ENCODE measurements at regions not wholly inside any gene's neighbourhood (a gene's known extent, or its start where the extent isn't known, plus 50 kb on each side); places are given as distances from the start of the nearest gene placed in this dataset.

DNA sequence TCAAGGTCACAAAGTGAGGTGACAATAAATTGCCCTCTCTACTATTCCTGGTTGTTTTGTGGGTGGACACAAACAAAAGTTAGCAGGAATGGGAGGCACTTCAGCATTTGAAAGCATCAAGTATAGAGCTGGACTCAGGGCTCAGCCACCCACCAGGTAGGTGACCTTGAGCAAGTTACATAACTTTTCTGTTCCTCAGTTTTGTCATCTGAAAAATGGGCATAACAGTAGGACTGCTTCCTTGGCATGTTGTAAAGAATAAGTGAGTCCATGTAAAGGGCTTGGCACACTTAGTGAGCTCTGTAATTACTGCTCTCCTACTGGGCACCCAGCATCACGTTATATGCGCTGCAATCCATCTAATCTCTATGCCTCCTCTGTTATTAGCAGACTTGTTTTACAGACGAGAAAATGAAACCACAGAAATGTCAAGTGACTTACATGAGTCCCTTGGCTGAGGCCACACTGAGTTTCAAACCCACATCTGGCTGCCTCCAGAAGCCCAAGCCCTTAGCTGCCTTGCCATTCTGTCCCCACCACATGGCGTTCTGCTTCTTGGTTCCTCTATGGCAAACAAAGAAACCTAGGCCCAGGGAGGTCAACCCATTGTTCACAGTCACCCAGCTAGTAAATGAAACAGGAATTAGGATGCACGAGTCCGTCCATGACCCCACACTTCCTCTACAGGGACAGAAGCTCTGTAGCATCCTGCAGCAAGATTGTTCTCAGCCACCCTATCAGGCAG is 63.2 kb upstream of the SLC24A4 start:
- Histone ChIP-seq H2AFZ (ENCODE audit: low read depth, low read length) (no peak overlapping the region), H3K36me3 (ENCODE audit: insufficient read depth, low read length) (no peaks in the 10 kb centered on the region), H3K4me3 (ENCODE audit: low read depth in 1 of 2, low read length in 2 of 2) (no peak overlapping the region), H3K9ac (ENCODE audit: low read depth, low read length) (no peak overlapping the region), H3K4me1 (ENCODE audit: insufficient read depth, low read length) (no peaks in the 10 kb centered on the region), H3K27ac (ENCODE audit: low read length) (no peak overlapping the region), H4K20me1 (ENCODE audit: insufficient read depth, low read length) (no peaks in the 10 kb centered on the region), H3K4me2 (ENCODE audit: insufficient read depth, low read length) (no peak overlapping the region), H3K9me3 (ENCODE audit: insufficient read depth, low read length, severe bottlenecking) (no peaks in the 10 kb centered on the region), H3K79me2 (ENCODE audit: insufficient read depth, low read length) (no peaks in the 10 kb centered on the region), H3K27me3 (ENCODE audit: insufficient read depth, low read length, poor library complexity) (peaks cover 4% of the 10 kb centered on the region)
- ATAC-seq (ENCODE audit: insufficient read depth, low read depth), result no peak
- DNase-seq, result no peak
- no peak for TF ChIP-seq EZH2 (IDR thresholded peaks at IDR 0.05; ENCODE audit: borderline replicate concordance, low read depth, low read length, severe bottlenecking)
- TF ChIP-seq, protein P1, sequence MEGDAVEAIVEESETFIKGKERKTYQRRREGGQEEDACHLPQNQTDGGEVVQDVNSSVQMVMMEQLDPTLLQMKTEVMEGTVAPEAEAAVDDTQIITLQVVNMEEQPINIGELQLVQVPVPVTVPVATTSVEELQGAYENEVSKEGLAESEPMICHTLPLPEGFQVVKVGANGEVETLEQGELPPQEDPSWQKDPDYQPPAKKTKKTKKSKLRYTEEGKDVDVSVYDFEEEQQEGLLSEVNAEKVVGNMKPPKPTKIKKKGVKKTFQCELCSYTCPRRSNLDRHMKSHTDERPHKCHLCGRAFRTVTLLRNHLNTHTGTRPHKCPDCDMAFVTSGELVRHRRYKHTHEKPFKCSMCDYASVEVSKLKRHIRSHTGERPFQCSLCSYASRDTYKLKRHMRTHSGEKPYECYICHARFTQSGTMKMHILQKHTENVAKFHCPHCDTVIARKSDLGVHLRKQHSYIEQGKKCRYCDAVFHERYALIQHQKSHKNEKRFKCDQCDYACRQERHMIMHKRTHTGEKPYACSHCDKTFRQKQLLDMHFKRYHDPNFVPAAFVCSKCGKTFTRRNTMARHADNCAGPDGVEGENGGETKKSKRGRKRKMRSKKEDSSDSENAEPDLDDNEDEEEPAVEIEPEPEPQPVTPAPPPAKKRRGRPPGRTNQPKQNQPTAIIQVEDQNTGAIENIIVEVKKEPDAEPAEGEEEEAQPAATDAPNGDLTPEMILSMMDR (IDR thresholded peaks at IDR 0.05; ENCODE audit: borderline replicate concordance, extremely low read depth, low read length, poor library complexity, severe bottlenecking), result no peak

DNA sequence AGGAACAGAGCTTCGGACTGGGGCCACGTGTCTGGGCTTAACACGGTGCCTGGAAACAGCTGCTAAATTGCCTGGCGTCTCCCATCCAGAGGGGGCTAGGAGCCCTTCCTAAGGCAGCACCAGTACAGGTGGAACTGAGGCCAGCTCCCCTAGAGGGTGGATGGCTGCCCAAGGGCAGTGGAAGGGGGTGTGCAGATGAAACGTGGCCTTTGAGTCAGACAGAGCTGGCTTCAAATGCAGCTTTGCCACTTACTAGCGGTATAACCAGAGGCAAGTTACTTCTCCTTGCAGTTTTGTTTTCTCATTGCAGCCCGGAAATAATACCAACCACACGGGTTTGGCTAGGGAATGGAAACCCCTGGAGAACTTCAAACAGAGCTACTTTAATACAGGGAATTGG is 59.3 kb upstream of the SLC24A4 start:
- Histone ChIP-seq H3K27me3 (ENCODE audit: insufficient read depth, low read length, poor library complexity) (peaks cover 4% of the 10 kb centered on the region), H3K79me2 (ENCODE audit: insufficient read depth, low read length) (no peaks in the 10 kb centered on the region), H3K36me3 (ENCODE audit: insufficient read depth, low read length) (no peaks in the 10 kb centered on the region), H3K27ac (ENCODE audit: low read length) (no peak overlapping the region), H3K9me3 (ENCODE audit: insufficient read depth, low read length, severe bottlenecking) (no peaks in the 10 kb centered on the region), H2AFZ (ENCODE audit: low read depth, low read length) (no peak overlapping the region), H4K20me1 (ENCODE audit: insufficient read depth, low read length) (no peaks in the 10 kb centered on the region), H3K4me2 (ENCODE audit: insufficient read depth, low read length) (no peak overlapping the region), H3K4me1 (ENCODE audit: insufficient read depth, low read length) (no peaks in the 10 kb centered on the region), H3K9ac (ENCODE audit: low read depth, low read length) (no peak overlapping the region), H3K4me3 (ENCODE audit: low read depth in 1 of 2, low read length in 2 of 2) (no peak overlapping the region)
- DNase-seq, result no peak
- no peak for ATAC-seq (ENCODE audit: insufficient read depth, low read depth)
- TF ChIP-seq, protein P1 (IDR thresholded peaks at IDR 0.05; ENCODE audit: borderline replicate concordance, extremely low read depth, low read length, poor library complexity, severe bottlenecking), result no peak
- no peak for TF ChIP-seq EZH2 (IDR thresholded peaks at IDR 0.05; ENCODE audit: borderline replicate concordance, low read depth, low read length, severe bottlenecking)

DNA sequence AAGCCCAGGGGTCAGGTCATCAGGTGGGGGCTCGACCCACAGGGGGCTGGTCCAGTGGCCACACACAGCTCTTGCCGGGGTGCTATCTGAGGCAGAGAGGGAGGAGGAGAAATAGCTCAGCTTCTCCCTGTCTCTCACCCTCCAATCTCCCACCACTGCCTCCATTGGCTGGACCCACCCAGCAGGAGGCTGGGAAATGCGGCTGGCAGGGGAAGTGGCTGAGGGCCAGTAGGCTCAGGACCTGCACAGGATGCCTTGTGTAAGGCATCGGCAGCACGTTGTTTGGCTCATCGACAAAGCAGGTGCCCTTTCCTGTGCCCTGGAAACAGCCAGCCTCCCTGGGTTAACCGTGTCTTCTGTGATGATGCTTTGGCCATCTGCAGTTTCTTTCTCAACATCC is 58.8 kb upstream of the SLC24A4 start:
- no peak for TF ChIP-seq EZH2 (IDR thresholded peaks at IDR 0.05; ENCODE audit: borderline replicate concordance, low read depth, low read length, severe bottlenecking)
- TF ChIP-seq, protein P1 (IDR thresholded peaks at IDR 0.05; ENCODE audit: borderline replicate concordance, extremely low read depth, low read length, poor library complexity, severe bottlenecking), result no peak
- H3K27ac ChIP-seq (ENCODE audit: low read length), result no peak overlapping the region
- no peak for DNase-seq
- no peak overlapping the region for H3K4me3 ChIP-seq (ENCODE audit: low read depth in 1 of 2, low read length in 2 of 2)
- H2AFZ ChIP-seq (ENCODE audit: low read depth, low read length), result no peak overlapping the region
- H3K4me1 ChIP-seq (ENCODE audit: insufficient read depth, low read length), result no peaks in the 10 kb centered on the region
- peaks cover 4% of the 10 kb centered on the region for H3K27me3 ChIP-seq (ENCODE audit: insufficient read depth, low read length, poor library complexity)
- H3K79me2 ChIP-seq (ENCODE audit: insufficient read depth, low read length), result no peaks in the 10 kb centered on the region
- no peaks in the 10 kb centered on the region for H3K9me3 ChIP-seq (ENCODE audit: insufficient read depth, low read length, severe bottlenecking)
- H3K4me2 ChIP-seq (ENCODE audit: insufficient read depth, low read length), result no peak overlapping the region
- no peaks in the 10 kb centered on the region for H4K20me1 ChIP-seq (ENCODE audit: insufficient read depth, low read length)
- ATAC-seq (ENCODE audit: insufficient read depth, low read depth), result no peak
- H3K9ac ChIP-seq (ENCODE audit: low read depth, low read length), result no peak overlapping the region
- no peaks in the 10 kb centered on the region for H3K36me3 ChIP-seq (ENCODE audit: insufficient read depth, low read length)
